ENCODE measurements at regions not wholly inside any gene's neighbourhood (a gene's known extent, or its start where the extent isn't known, plus 50 kb on each side); places are given as distances from the start of the nearest gene placed in this dataset.
"Not testable (repeated sequence)": the region's sequence is repeated elsewhere in the genome, so short reads cannot be mapped to it uniquely, and the experiment has no call there.

DNA sequence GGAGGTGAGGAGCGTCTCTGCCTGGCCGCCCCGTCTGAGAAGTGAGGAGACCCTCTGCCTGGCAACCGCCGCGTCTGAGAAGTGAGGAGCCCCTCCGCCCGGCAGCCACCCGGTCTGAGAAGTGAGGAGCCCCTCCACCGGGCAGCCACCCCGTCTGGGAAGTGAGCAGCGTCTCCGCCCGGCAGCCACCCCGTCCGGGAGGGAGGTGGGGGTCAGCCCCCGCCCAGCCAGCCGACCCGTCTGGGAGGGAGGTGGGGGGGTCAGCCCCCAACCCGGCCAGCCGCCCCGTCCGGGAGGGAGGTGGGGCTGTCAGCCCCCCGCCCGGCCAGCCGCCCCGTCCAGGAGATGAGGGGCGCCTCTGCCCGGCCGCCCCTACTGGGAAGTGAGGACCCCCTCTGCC lies 124.4 kb upstream of the ZNF722 start:
- TF ChIP-seq, protein P1, sequence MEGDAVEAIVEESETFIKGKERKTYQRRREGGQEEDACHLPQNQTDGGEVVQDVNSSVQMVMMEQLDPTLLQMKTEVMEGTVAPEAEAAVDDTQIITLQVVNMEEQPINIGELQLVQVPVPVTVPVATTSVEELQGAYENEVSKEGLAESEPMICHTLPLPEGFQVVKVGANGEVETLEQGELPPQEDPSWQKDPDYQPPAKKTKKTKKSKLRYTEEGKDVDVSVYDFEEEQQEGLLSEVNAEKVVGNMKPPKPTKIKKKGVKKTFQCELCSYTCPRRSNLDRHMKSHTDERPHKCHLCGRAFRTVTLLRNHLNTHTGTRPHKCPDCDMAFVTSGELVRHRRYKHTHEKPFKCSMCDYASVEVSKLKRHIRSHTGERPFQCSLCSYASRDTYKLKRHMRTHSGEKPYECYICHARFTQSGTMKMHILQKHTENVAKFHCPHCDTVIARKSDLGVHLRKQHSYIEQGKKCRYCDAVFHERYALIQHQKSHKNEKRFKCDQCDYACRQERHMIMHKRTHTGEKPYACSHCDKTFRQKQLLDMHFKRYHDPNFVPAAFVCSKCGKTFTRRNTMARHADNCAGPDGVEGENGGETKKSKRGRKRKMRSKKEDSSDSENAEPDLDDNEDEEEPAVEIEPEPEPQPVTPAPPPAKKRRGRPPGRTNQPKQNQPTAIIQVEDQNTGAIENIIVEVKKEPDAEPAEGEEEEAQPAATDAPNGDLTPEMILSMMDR (IDR thresholded peaks at IDR 0.05): not testable (repeated sequence)
- TF ChIP-seq GABPB1 (CRISPR knock-in tag; IDR thresholded peaks at IDR 0.05); CREM (CRISPR knock-in tag; IDR thresholded peaks at IDR 0.05); ZBTB43 (CRISPR knock-in tag; IDR thresholded peaks at IDR 0.05); ELF4 (CRISPR knock-in tag; IDR thresholded peaks at IDR 0.05; ENCODE audit: low read depth); NR2C2 (CRISPR knock-in tag; IDR thresholded peaks at IDR 0.05); NFYB (CRISPR knock-in tag; conservative IDR thresholded peaks at IDR 0.05; ENCODE audit: low read depth): not testable (repeated sequence)
- TF ChIP-seq, protein P2, sequence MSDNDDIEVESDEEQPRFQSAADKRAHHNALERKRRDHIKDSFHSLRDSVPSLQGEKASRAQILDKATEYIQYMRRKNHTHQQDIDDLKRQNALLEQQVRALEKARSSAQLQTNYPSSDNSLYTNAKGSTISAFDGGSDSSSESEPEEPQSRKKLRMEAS (CRISPR knock-in tag; IDR thresholded peaks at IDR 0.05): not testable (repeated sequence)
